Mononuclear cell (primary cell): ENCODE measurements at regions not wholly inside any gene's neighbourhood (a gene's known extent, or its start where the extent isn't known, plus 50 kb on each side); places are given as distances from the start of the nearest gene placed in this dataset.

Source experiments
- H3K27me3 ChIP-seq: 2 replicates; pipeline ENCODE4 v1.6.0; 2011; ENCODE audit warnings: low read length, control low read depth; ENCODE audit not compliant: insufficient read depth
- H3K4me1 ChIP-seq: 2 replicates; pipeline ENCODE4 v1.5.1; 2011; ENCODE audit warnings: mild to moderate bottlenecking, low read length, control low read depth; ENCODE audit not compliant: insufficient read depth
- H3K4me3 ChIP-seq: 2 replicates; pipeline ENCODE4 v1.5.1; 2011; ENCODE audit warnings: mild to moderate bottlenecking, low read length, moderate library complexity
- H3K9me3 ChIP-seq: 2 replicates; pipeline ENCODE4 v1.5.1; 2011; ENCODE audit warnings: low read depth, mild to moderate bottlenecking, control low read depth, low read length

- no peaks in the 10 kb centered on the region for H3K27me3 ChIP-seq
- H3K9me3 ChIP-seq = peaks cover 5% of the 10 kb centered on the region
- H3K4me3 ChIP-seq = no peak overlapping the region
- H3K4me1 ChIP-seq = no peaks in the 10 kb centered on the region
These were observed 1321.3 kb upstream of the SLC10A2 start for GRCh38 chr13:104387510-104387909.

DNA sequence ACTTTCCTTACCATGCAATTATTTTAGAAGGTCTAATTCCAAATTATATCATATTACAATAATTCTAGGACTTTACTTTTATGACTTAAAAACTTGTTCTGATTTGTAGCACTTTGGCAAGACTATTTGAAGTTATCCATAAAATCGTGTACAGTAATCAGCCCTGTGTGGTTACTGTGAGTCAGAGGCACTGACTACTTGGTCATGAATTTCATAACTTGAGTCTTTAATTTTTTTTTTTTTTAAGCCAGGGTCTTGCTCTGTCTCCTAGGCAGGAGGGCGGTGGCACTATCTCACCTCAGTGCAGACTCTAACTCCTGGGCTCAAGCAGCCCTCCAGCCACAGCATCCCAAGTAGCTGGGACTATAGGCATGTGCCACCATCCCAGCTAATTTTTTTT is 1319.2 kb upstream of the SLC10A2 start:
- no peaks in the 10 kb centered on the region for H3K27me3 ChIP-seq
- peaks cover 5% of the 10 kb centered on the region for H3K9me3 ChIP-seq
- H3K4me3 ChIP-seq = no peak overlapping the region
- H3K4me1 ChIP-seq = no peaks in the 10 kb centered on the region

- H3K4me1 ChIP-seq = no peaks in the 10 kb centered on the region
- H3K9me3 ChIP-seq = peaks cover 5% of the 10 kb centered on the region
- H3K4me3 ChIP-seq = no peak overlapping the region
- no peaks in the 10 kb centered on the region for H3K27me3 ChIP-seq
These were observed 1316.7 kb upstream of the SLC10A2 start for GRCh38 chr13:104382951-104383350.

DNA sequence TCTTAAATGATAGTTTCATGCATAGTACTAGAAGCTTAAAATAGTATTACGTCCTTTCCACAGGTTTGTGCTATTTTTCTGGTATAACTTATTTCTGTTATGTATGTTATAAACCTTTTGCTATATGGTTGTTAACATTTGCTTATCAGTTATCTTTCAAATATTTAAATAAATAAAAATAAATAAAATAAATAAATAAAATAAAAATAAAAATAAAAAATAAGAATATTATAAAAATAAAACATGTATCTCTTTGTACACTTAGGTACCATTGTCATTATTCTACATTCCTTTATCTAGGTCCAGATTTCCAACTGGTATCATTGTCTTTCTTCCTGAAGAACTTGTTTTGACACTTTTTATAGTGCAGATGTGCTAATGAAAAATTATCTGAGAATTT is 1310.4 kb upstream of the SLC10A2 start:
- Histone ChIP-seq H3K4me3 (no peak overlapping the region), H3K4me1 (no peaks in the 10 kb centered on the region), H3K27me3 (no peaks in the 10 kb centered on the region), H3K9me3 (no peaks in the 10 kb centered on the region)

GRCh38 chr13:104375614-104376013 is 1309.4 kb upstream of the SLC10A2 start:
- H3K9me3 ChIP-seq = no peaks in the 10 kb centered on the region
- no peaks in the 10 kb centered on the region for H3K27me3 ChIP-seq
- no peak overlapping the region for H3K4me3 ChIP-seq
- H3K4me1 ChIP-seq = no peaks in the 10 kb centered on the region

- no peak overlapping the region for H3K4me3 ChIP-seq
- no peaks in the 10 kb centered on the region for H3K4me1 ChIP-seq
- no peaks in the 10 kb centered on the region for H3K9me3 ChIP-seq
- no peaks in the 10 kb centered on the region for H3K27me3 ChIP-seq
These were observed 1306.0 kb upstream of the SLC10A2 start for GRCh38 chr13:104372095-104372655.

GRCh38 chr13:104365430-104365829 is 1299.2 kb upstream of the SLC10A2 start:
- no peaks in the 10 kb centered on the region for H3K9me3 ChIP-seq
- no peaks in the 10 kb centered on the region for H3K4me1 ChIP-seq
- no peak overlapping the region for H3K4me3 ChIP-seq
- H3K27me3 ChIP-seq = no peaks in the 10 kb centered on the region

DNA sequence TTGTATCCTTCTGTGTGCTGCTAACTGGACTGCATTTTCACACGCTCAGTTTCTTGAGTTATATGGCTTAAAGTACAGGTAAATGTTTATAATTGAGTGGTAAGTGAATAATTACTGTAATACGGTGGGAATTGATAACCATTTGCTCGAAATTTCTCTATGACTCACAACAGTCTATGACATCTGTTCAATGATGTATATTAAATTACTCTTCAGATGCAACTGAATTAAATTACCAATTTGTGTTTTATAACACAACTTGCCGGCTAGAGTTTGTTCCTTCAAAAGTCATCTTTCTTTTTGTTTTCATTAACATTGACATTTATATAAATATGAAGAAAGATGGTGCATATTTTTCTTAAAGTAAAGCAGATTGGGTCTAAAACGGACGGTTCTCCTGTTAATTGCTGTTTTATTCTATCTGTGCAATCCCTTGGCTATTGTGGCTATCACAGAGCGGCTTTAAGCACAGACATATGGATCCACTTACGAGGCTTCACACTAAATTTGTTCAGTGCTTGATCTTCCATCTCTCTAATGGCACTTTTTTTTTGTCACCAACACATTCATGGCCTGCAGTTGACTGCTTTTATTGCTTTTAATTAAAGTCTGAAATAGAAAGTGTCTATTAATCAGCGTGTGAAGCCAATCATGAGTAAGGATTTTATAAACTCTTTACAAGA is 1291.6 kb upstream of the SLC10A2 start:
- no peaks in the 10 kb centered on the region for H3K4me1 ChIP-seq
- no peaks in the 10 kb centered on the region for H3K27me3 ChIP-seq
- H3K4me3 ChIP-seq = no peak overlapping the region
- no peaks in the 10 kb centered on the region for H3K9me3 ChIP-seq

- H3K27me3 ChIP-seq = no peaks in the 10 kb centered on the region
- H3K4me1 ChIP-seq = no peaks in the 10 kb centered on the region
- no peak overlapping the region for H3K4me3 ChIP-seq
- H3K9me3 ChIP-seq = no peaks in the 10 kb centered on the region
These were observed 1291.0 kb upstream of the SLC10A2 start for GRCh38 chr13:104357174-104357573.

DNA sequence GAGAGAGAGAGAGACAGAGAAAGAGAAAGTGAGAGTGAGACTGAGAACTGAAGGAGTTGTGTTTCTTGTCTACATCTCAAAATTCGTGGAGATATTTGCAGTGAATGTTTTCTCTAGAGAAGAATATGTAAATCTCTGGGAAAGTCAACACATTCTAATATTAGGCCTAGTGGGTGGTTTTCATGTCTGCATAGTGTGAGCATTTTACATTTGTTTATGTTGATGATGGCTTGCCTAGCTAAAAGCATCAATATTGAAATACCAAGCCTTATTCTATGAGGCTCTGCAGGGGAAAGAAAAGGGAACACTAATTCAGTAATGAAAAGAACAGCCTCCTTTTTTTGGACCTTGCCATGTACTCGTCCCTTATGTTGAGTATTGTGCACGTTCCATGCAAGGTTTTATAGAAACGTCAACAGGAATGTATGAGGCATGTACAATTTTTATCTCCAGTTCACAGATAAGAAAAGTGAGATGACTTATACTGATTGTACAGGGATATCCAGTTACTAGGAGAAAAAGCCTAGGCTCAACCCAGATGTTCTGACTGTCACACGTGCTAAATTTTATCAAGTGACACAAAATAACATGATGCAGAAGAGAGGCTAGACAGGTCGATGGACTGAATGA is 1288.9 kb upstream of the SLC10A2 start:
- Histone ChIP-seq H3K9me3 (no peaks in the 10 kb centered on the region), H3K27me3 (no peaks in the 10 kb centered on the region), H3K4me3 (no peak overlapping the region), H3K4me1 (no peaks in the 10 kb centered on the region)

- H3K27me3 ChIP-seq = no peaks in the 10 kb centered on the region
- H3K4me1 ChIP-seq = no peaks in the 10 kb centered on the region
- no peak overlapping the region for H3K4me3 ChIP-seq
- no peaks in the 10 kb centered on the region for H3K9me3 ChIP-seq
These were observed 1261.0 kb upstream of the SLC10A2 start for GRCh38 chr13:104327211-104327610.

DNA sequence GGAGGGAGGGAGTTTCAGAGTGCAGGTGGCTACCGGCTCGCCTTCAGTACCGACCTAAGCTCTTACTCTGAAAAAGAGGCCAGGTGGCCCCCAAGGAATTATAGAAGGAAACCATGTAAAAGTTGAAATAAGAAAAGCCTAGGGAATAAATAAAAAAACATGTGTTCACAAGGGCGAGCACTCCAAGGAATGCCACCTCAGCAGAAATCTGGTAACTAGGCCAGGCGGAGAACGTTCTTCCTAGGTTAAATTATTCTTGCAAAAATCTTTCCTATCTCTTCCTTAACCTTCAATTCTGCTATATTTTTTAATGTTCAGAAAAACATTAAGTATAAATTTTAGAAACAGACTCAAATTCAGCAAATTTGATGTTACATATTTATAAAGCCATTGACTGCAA is 1260.3 kb upstream of the SLC10A2 start:
- H3K9me3 ChIP-seq = no peaks in the 10 kb centered on the region
- no peaks in the 10 kb centered on the region for H3K4me1 ChIP-seq
- H3K27me3 ChIP-seq = no peaks in the 10 kb centered on the region
- no peak overlapping the region for H3K4me3 ChIP-seq

DNA sequence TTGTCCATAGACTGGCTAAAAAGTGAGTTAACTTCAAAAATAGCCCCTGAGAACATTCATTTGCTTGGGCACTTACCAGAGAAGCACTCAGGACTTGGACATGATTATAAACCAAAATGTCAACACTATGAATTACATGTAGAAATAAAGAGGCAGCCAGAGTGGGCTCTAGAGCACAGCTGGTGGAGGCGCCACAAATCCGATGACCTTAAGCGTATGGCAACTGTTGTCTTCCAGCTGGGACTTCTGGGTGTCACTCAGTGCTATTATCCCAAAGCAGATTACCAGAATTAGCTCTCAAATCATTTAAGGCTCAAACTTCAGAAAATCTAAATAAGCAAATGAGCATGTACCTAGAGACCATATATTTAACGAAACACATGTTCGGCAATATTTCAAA is 1255.5 kb upstream of the SLC10A2 start:
- no peaks in the 10 kb centered on the region for H3K9me3 ChIP-seq
- H3K4me3 ChIP-seq = no peak overlapping the region
- H3K4me1 ChIP-seq = no peaks in the 10 kb centered on the region
- H3K27me3 ChIP-seq = no peaks in the 10 kb centered on the region

- Histone ChIP-seq H3K27me3 (no peaks in the 10 kb centered on the region), H3K9me3 (no peaks in the 10 kb centered on the region), H3K4me1 (no peaks in the 10 kb centered on the region), H3K4me3 (no peak overlapping the region)
These were observed 1254.2 kb upstream of the SLC10A2 start for GRCh38 chr13:104320446-104320845.

DNA sequence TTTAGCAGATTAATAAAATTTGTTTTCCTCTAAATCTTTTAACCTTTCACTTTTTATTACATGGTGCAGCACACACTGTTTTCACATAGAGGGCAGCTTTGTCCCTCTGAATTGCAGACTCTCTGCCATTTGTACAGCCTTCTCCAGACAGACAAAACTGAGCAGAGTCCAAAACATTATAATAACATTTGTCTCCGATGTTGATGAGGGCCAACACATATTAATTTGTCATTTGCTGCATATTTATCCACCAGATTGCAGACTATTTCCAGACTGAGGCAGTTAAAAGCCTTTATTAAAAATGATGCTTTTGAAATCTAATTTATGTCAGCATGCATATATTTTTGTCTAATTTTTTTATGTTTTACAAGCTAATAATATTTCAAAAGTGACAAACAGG is 1251.9 kb upstream of the SLC10A2 start:
- Histone ChIP-seq H3K9me3 (no peaks in the 10 kb centered on the region), H3K4me1 (no peaks in the 10 kb centered on the region), H3K27me3 (no peaks in the 10 kb centered on the region), H3K4me3 (no peak overlapping the region)

- Histone ChIP-seq H3K9me3 (peaks cover 6% of the 10 kb centered on the region), H3K4me3 (no peak overlapping the region), H3K27me3 (no peaks in the 10 kb centered on the region), H3K4me1 (no peaks in the 10 kb centered on the region)
These were observed 1249.4 kb upstream of the SLC10A2 start for GRCh38 chr13:104315606-104316005.
